NCI-H146 treated with DMSO at 0.1 percent for 48 hours (cell line): ENCODE measurements at regions not wholly inside any gene's neighbourhood (a gene's known extent, or its start where the extent isn't known, plus 50 kb on each side); places are given as distances from the start of the nearest gene placed in this dataset.
"Not testable (repeated sequence)": the region's sequence is repeated elsewhere in the genome, so short reads cannot be mapped to it uniquely, and the experiment has no call there.

ENCODE experiments used
- DNase-seq: peaks from one replicate; lab custom pipeline; 2025; ENCODE audit not compliant: unreplicated experiment; lab: John Stamatoyannopoulos, UW

GRCh38 chr5:173667702-173668101, 51.3 kb upstream of the BOD1 start:
- DNase-seq, result no peak

GRCh38 chr5:173668245-173668800, 51.9 kb upstream of the BOD1 start:
- no peak for DNase-seq

- DNase-seq, result no peak
Measured at GRCh38 chr5:173668910-173669309, 52.5 kb upstream of the BOD1 start.

GRCh38 chr5:173669483-173669882, 53.0 kb upstream of the BOD1 start:
- DNase-seq, result no peak

- DNase-seq, result no peak
Measured at GRCh38 chr5:173670130-173670651, 53.7 kb upstream of the BOD1 start.

GRCh38 chr5:173670791-173671120, 54.3 kb upstream of the BOD1 start:
- no peak for DNase-seq

GRCh38 chr5:173671121-173671949, 54.9 kb upstream of the BOD1 start:
- no peak for DNase-seq

- no peak for DNase-seq
Measured at GRCh38 chr5:173672166-173672565, 55.7 kb upstream of the BOD1 start.

GRCh38 chr5:173672891-173673290, 56.4 kb upstream of the BOD1 start:
- DNase-seq, result no peak

- no peak for DNase-seq
Measured at GRCh38 chr5:173673295-173674101, 57.0 kb upstream of the BOD1 start.

- DNase-seq, result no peak
Measured at GRCh38 chr5:173675287-173675996, 59.0 kb upstream of the BOD1 start.

- no peak for DNase-seq
Measured at GRCh38 chr5:173676375-173676774, 59.9 kb upstream of the BOD1 start.

GRCh38 chr5:173677125-173677672, 60.7 kb upstream of the BOD1 start:
- DNase-seq, result no peak

- no peak for DNase-seq
Measured at GRCh38 chr5:173679909-173680630, 63.6 kb upstream of the BOD1 start.

GRCh38 chr5:173680660-173681242, 64.3 kb upstream of the BOD1 start:
- no peak for DNase-seq

GRCh38 chr5:173682313-173682712, 65.9 kb upstream of the BOD1 start:
- DNase-seq, result no peak

GRCh38 chr5:173684535-173684934, 68.1 kb upstream of the BOD1 start:
- DNase-seq, result not testable (repeated sequence)

- DNase-seq, result no peak
Measured at GRCh38 chr5:173686950-173687349, 70.5 kb upstream of the BOD1 start.

GRCh38 chr5:173688703-173689102, 72.3 kb upstream of the BOD1 start:
- DNase-seq, result no peak

- DNase-seq, result no peak
Measured at GRCh38 chr5:173689171-173689736, 72.8 kb upstream of the BOD1 start.
